DMS53 (cell line): ENCODE measurements at regions not wholly inside any gene's neighbourhood (a gene's known extent, or its start where the extent isn't known, plus 50 kb on each side); places are given as distances from the start of the nearest gene placed in this dataset.

Experiments used
- DNase-seq: peaks from one replicate; lab custom pipeline; 2025; lab: John Stamatoyannopoulos, UW

DNA sequence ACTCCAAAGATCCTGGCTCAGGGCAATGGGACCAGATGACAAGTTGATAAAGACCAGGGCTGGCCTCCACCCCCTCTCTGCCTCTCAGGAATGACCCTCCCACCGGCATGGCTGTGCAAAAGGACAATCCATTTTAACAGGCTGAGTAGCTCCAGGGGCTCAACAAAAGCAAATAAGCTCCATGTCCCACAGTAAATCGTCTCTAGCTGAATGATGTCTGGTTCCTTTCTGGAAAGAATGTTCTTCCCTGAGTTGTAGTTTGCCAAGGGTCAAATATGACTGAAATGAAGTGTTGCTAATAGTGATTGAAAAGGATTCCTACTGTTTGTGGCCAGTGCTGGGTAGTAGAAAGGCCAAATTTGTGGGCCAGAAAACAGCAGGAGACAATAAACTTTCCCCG lies 434.4 kb upstream of the ETAA1 start:
- DNase-seq: no peak

DNA sequence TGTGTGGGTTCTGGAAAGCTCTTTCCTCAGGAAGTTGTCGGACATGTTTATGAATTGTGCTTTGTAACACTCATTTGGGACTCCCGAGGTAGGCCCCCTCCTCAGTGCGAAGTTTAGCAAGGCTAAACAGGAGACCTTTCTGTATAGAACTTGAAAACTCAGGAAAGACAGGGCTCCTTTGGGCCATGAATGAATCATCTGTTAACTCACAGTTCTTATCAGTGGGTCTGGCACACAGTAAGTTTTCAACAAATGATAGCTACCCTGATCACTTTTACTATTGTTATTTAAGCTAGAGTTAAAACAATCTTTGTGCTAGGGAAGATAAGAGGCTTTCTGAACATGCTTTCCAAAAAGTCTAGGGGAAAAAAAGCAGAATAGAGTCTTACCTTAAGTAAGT lies 430.5 kb upstream of the ETAA1 start:
- DNase-seq: no peak

- DNase-seq: no peak
Measured at GRCh38 chr2:66968946-66969345, 428.2 kb upstream of the ETAA1 start.

DNA sequence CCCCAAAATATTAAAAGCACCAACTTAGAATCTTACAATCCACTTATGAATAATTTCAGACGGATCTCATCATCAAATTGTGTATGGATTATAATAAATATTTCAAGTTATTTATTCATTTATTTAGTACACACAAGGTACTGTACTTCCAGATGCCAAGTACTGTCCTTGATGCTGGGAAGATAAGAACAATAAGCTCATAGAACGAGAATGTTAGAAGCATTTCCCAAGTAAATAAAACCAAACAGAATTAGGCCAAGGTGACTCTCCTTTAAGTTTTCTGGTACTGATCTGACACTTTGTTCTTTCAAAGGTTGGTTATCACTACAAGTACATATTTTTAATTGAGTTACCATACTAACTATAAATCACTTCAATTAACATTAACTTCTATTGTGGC lies 416.1 kb upstream of the ETAA1 start:
- no peak for DNase-seq

GRCh38 chr2:66982766-66983165 lies 414.4 kb upstream of the ETAA1 start:
- peak; percentile 49 for DNase-seq

DNA sequence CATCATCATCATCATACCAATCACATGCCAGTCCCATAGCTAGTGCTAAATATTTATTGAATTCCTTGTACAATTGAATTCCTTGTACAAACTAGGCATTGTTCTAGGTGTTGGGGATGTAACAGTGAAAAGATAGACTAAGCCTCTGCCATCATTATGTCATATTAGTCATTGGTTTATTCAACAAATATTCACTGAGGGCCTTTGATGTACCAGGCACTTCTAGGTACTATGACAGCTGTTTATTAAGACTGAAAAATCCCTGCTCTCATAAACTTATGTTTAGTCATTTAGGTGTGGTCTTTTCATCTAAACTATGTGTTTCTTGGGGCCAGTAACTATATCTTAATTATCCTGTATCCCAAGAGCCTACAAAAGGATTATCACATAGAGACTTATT lies 412.3 kb upstream of the ETAA1 start:
- DNase-seq: peak; percentile 47

DNA sequence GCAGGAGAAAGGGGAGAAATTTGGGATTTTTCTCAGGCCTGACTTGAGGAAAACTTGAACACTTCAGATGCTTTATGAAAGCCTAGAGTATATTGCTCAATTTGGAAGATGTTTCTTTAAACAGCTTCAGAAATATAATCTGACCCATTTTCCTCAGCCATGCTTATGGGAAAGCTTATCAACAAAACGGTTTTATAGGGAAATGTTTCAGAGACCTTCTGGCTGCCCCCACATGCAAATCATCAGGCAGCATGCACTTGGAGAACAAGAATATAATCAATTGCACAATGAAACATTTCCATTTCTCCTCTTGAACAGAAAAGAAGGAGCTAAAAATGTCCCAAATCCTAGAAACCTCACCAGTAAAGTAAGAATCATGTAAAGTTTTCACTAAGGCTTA lies 411.2 kb upstream of the ETAA1 start:
- no peak for DNase-seq

DNA sequence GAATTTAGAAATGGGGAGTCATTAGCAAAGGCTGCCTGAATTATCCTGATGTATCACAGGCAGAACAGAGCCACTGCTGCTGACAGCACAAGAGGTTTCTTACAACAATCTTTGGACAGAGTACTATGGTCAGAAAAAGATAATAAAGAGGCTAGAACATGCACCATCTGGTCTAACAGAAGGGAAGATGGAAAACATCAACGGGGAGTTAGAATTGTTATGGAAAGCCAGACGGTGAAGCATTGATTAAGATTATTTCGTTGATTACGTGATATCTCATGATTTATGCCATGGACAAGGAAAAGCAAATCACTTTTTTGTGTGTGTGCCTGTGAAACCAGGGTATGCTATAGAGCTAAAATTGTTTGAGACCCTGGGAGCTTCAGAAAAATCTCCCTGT lies 409.4 kb upstream of the ETAA1 start:
- DNase-seq: no peak

- DNase-seq: no peak
Measured at GRCh38 chr2:66994654-66995053, 402.5 kb upstream of the ETAA1 start.

DNA sequence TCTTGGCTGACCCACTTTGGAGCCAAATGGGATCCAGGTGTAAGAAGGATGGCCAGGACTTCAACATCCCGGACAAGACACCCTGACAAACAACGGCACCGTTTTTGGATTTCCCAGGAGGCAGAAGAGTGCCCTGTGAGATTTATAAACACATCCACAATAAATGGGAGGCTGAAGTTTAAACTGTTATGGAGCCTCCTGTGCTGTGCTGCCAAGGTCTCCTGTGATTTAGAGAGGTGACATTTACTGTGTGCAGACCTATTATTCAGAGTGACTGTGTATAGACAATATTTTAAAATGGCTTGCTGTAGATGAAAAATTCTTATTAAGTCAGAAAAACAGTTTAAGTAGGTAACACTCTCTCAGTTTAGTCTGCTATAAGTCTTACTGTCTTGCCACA lies 401.5 kb upstream of the ETAA1 start:
- DNase-seq: no peak

GRCh38 chr2:67002618-67003371 lies 394.3 kb upstream of the ETAA1 start:
- DNase-seq: peak; percentile 4

DNA sequence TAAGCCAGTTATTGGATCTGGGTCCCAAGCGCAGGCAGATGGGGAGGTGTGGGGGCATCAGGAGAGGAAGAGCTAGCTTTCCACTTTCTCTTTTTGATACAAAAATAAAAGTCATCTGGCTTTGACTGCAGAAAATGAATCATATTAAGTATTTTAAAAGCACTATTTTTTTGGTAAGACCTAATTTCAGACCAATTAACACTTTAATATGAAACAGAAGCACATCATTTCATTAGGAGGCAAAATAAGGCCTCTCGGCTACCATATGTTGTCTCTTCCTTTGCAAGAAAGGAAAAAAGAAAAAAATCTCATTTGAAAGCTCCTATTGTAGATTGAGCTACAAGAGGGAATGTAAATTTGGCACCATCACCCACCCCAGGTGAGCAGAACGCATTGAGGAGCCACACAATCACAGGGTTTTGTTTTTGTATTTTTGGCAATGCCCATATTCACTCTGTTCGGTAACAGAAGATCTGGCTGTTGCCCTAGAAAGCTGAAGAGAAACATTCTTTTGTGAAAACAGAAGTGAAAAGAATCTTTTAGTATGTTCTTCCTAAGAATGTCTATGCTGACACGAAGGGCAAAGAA lies 390.7 kb upstream of the ETAA1 start:
- no peak for DNase-seq

- no peak for DNase-seq
Measured at GRCh38 chr2:67008155-67008554, 389.0 kb upstream of the ETAA1 start.

- no peak for DNase-seq
Measured at GRCh38 chr2:67012165-67012564, 385.0 kb upstream of the ETAA1 start.

DNA sequence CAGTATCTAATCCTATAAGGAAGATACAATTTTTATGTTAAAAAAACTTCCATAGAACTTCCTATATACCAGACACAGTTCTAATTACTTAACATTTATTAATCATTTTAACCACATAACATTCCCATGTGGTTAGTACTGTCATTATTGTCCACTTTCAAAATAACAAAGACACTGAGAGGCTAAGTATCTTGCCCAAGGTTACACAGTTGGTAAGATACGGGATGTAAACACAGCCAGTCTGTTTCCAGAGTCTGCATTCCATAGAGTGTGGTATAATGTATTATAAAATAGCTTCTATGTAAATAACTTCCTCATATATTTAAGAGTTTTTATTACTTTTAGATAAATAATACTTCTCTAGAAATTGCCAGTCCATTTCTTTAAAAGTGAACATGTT lies 383.3 kb upstream of the ETAA1 start:
- DNase-seq: no peak

DNA sequence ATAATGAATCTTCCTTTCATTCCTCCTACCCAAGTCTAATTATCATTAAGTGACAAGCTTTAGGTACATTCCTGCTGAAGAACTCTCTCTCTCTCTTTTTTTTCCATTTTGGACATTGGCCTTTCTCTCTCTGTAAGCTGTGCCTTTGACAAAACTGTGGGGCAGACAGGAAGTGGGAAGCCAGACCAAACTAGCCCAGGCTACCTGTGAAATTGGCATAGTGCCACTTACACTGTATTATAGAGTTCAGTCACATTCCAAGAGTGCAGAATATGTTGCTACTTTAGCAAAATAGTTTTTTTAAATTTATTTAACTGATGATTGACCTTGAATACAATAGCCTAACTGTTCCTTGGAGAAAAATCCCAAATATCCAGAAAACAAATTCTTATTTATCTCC lies 381.5 kb upstream of the ETAA1 start:
- peak; percentile 70 for DNase-seq

- peak; percentile 10 for DNase-seq
Measured at GRCh38 chr2:67018301-67018700, 378.8 kb upstream of the ETAA1 start.

DNA sequence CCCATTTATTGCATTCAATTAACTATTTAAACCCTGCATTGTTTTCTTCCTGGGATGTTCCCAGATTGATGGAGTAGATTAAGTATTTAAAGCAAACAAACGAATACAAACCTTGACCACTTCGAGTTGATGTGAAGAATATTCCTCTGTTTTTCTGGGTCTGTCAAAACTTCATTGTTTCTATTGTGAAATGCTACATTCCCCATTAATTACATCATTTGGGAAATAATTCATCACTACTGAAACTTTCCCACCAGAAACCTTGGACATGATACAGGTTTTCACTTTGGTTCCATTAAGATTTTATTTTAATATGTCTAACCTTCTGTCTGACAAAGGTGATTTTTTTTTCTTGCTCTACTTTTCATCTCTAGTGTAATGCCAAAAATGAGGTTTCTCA lies 365.1 kb upstream of the ETAA1 start:
- DNase-seq: no peak

DNA sequence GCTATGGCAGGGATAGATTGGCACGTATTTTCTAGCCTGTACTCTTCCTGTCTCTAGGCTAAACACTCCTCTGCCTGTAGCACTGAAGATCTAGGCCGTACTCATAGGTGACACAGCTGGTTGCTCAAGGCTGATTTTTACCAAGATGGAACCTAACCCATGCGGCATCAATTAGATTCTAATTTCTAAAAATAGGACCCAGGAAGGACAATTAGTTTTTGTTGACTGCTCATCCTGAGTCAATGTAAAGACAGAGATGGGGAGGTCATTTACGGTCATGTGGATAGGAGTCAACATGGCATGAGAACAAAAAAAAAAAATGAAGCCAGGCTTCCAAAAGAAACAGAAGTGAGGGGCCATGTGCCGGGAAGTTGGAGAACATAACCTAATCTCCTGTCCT lies 360.7 kb upstream of the ETAA1 start:
- peak; percentile 40 for DNase-seq

DNA sequence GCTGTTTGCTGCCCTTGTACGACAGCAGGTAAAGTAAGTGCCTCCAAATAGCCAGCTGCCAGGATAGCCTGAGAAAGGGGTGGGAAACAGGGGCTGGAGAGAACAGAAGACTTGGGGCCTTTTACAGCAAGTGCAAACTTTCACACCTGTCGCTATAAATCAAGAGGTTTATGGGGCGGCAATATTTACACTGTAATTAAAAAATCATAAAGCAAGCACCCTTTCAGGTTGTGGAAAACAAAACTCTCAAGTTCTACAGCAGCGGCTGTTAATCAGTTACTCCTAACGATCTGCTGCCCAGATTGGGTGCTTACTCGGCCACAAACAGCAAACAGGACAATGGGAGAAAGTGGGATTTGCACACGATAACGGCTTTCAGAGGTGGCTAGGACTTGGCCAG lies 359.5 kb upstream of the ETAA1 start:
- DNase-seq: peak; percentile 95

DNA sequence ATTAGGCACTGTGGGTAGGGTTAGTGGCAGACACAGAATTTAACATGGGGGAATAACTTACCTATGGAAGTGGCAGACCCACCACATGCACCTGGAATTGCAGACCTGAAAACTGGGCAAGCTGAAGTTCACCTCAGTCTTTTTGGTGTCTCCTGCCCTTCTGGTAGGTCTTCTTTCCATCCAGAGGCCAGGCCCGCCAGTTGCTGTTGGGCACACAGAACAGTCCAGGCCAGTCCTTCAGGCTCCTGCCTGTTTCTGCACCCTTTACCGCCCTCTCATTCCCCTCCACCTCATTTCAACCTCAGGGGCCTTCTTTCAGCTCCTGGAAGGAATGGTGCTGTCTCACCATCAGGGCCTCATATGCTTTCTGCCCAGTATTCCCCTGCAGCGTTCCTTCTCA lies 358.9 kb upstream of the ETAA1 start:
- peak; percentile 63 for DNase-seq

DNA sequence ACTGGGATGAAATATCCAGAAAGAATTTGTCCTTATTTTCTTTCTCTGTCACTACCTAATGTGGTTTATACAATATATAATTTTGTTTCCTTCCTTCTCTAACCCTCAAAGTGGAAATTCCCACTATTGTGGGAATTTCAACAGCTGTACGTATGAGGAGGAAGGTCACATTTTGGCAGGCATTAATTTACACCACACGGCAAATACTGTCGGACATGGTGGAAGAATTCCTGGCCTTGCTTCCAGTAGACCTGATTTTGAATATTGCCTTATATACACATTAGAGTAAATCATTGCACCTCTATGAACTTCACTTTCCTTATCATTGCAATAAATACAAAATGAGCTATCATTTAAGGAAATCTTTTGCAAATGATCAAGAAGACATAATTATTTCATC lies 358.1 kb upstream of the ETAA1 start:
- DNase-seq: peak; percentile 25

GRCh38 chr2:67039517-67040103 lies 357.5 kb upstream of the ETAA1 start:
- peak; percentile 42 for DNase-seq

GRCh38 chr2:67041051-67041450 lies 356.1 kb upstream of the ETAA1 start:
- peak; percentile 33 for DNase-seq
